Memory B cell (primary cell): ENCODE measurements at regions not wholly inside any gene's neighbourhood (a gene's known extent, or its start where the extent isn't known, plus 50 kb on each side); places are given as distances from the start of the nearest gene placed in this dataset.

Experiments
- ATAC-seq: fragments of 150-1000 bp; cut with Tn5 transposase; 2 replicates; pipeline ENCODE4 v1.10.0; 2021; ENCODE audit warnings: low read depth, mild to moderate bottlenecking, moderate library complexity
- DNase-seq, 2 donors: peaks; one replicate each; pipeline ENCODE4 v3.0.0; 2022; ENCODE audit warnings: low spot score in 2 of 2
- H3K27ac Mint-ChIP-seq: one replicate; pipeline ENCODE4 v1.8.0; 2022; ENCODE audit warnings: mild to moderate bottlenecking, moderate library complexity, mixed read lengths
- H3K27me3 Mint-ChIP-seq: one replicate; pipeline ENCODE4 v1.8.0; 2022; ENCODE audit warnings: mixed read lengths
- H3K36me3 Mint-ChIP-seq: one replicate; pipeline ENCODE4 v1.8.0; 2022; ENCODE audit warnings: mild to moderate bottlenecking, mixed read lengths
- H3K4me1 Mint-ChIP-seq: one replicate; pipeline ENCODE4 v1.8.0; 2022; ENCODE audit warnings: mixed read lengths
- H3K4me3 Mint-ChIP-seq: one replicate; pipeline ENCODE4 v1.8.0; 2022; ENCODE audit warnings: mild to moderate bottlenecking, moderate library complexity, mixed read lengths
- H3K9me3 Mint-ChIP-seq: one replicate; pipeline ENCODE4 v1.8.0; 2022; ENCODE audit warnings: mixed read lengths

- H3K4me1 Mint-ChIP-seq, result no peaks in the 10 kb centered on the region
- H3K4me3 Mint-ChIP-seq, result no peak overlapping the region
- ATAC-seq (no peak), DNase-seq (no peak)
- no peaks in the 10 kb centered on the region for H3K36me3 Mint-ChIP-seq
- no peaks in the 10 kb centered on the region for H3K9me3 Mint-ChIP-seq
- H3K27me3 Mint-ChIP-seq, result peaks cover 8% of the 10 kb centered on the region
- no peak overlapping the region for H3K27ac Mint-ChIP-seq
Observed at GRCh38 chr22:27050771-27051170, 393.4 kb downstream of the MIAT start.

GRCh38 chr22:27051407-27051806, 394.0 kb downstream of the MIAT start:
- ATAC-seq, result no peak
- H3K27ac Mint-ChIP-seq, result no peak overlapping the region
- H3K4me1 Mint-ChIP-seq, result no peaks in the 10 kb centered on the region
- no peaks in the 10 kb centered on the region for H3K36me3 Mint-ChIP-seq
- H3K27me3 Mint-ChIP-seq, result peaks cover 8% of the 10 kb centered on the region
- no peak overlapping the region for H3K4me3 Mint-ChIP-seq
- DNase-seq, result no peak
- H3K9me3 Mint-ChIP-seq, result no peaks in the 10 kb centered on the region

DNA sequence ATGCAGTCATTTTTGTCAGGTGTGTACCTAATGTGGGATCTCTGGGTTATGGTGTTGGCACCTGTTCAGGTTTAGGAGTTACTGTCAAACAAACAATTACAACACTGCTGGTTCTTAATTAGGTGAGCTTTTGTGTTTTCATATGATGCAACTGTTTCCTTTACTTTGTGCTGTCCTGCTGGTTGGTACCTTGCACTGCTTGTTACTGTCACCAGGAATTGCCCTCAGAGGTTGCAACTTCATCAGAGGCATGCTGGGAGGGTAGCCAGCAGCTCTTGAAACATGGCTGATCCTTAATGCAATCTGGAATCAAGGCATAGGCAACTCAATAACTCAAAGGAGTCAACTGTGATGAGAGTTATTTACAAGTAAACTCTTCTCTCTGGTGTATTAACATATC, 400.3 kb downstream of the MIAT start:
- DNase-seq, result no peak
- H3K27me3 Mint-ChIP-seq, result peaks cover 7% of the 10 kb centered on the region
- H3K4me3 Mint-ChIP-seq, result no peak overlapping the region
- H3K36me3 Mint-ChIP-seq, result no peaks in the 10 kb centered on the region
- no peak overlapping the region for H3K27ac Mint-ChIP-seq
- H3K4me1 Mint-ChIP-seq, result no peaks in the 10 kb centered on the region
- peaks cover 2% of the 10 kb centered on the region for H3K9me3 Mint-ChIP-seq
- no peak for ATAC-seq

GRCh38 chr22:27060190-27060589, 402.8 kb downstream of the MIAT start:
- peaks cover 8% of the 10 kb centered on the region for H3K27me3 Mint-ChIP-seq
- H3K4me3 Mint-ChIP-seq, result no peak overlapping the region
- H3K27ac Mint-ChIP-seq, result no peak overlapping the region
- H3K4me1 Mint-ChIP-seq, result no peaks in the 10 kb centered on the region
- no peaks in the 10 kb centered on the region for H3K36me3 Mint-ChIP-seq
- ATAC-seq, result no peak
- H3K9me3 Mint-ChIP-seq, result peaks cover 2% of the 10 kb centered on the region
- no peak for DNase-seq

DNA sequence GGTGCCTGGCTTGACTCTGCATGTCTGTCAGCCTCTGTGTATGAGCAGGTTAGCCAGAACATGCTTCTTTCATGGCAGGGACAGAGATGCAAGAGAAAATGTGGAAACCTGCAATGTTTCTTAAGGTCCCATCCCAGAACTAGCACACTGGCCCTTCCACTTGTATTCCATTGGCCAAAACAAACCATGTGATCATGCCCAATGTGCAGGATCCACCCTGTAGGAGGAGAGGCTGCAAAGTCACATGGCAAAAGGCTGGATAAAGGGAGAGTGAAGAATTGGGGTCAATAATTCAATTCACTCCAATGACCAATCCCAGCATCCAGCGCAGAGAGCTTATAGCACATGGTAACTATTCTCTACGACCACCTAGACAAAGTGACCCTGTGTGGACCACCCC, 405.5 kb downstream of the MIAT start:
- Mint-ChIP-seq H3K27me3 (peaks cover 10% of the 10 kb centered on the region), H3K9me3 (peaks cover 4% of the 10 kb centered on the region), H3K4me3 (no peak overlapping the region), H3K4me1 (no peaks in the 10 kb centered on the region), H3K36me3 (no peaks in the 10 kb centered on the region), H3K27ac (no peak overlapping the region)
- no peak for ATAC-seq
- DNase-seq, result no peak

GRCh38 chr22:27063406-27063805, 406.0 kb downstream of the MIAT start:
- ATAC-seq (no peak), DNase-seq (no peak)
- H3K4me3 Mint-ChIP-seq, result no peak overlapping the region
- peaks cover 4% of the 10 kb centered on the region for H3K9me3 Mint-ChIP-seq
- H3K4me1 Mint-ChIP-seq, result no peaks in the 10 kb centered on the region
- H3K36me3 Mint-ChIP-seq, result no peaks in the 10 kb centered on the region
- H3K27me3 Mint-ChIP-seq, result peaks cover 10% of the 10 kb centered on the region
- H3K27ac Mint-ChIP-seq, result no peak overlapping the region

DNA sequence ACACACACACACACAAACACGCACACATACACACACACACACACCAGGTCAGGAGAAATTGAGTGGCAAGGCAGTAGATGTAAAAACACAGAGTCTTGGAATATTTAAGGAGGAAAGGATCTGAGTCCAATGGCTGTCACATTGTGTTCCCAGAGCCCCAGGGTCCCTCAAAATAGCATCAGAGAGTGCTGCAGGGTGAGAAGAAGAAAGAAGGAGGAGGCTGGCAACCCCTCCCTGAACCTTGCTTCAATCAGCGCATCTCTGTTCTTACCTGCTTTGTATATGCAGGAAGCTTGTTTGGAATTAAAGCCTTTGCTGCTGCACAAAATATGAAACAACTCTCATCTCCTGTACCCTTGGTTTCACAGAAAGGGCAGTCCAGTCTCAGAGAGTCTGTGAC, 406.5 kb downstream of the MIAT start:
- H3K27ac Mint-ChIP-seq, result no peak overlapping the region
- no peaks in the 10 kb centered on the region for H3K36me3 Mint-ChIP-seq
- H3K27me3 Mint-ChIP-seq, result peaks cover 10% of the 10 kb centered on the region
- no peaks in the 10 kb centered on the region for H3K4me1 Mint-ChIP-seq
- peaks cover 4% of the 10 kb centered on the region for H3K9me3 Mint-ChIP-seq
- ATAC-seq (no peak), DNase-seq (no peak)
- H3K4me3 Mint-ChIP-seq, result no peak overlapping the region

DNA sequence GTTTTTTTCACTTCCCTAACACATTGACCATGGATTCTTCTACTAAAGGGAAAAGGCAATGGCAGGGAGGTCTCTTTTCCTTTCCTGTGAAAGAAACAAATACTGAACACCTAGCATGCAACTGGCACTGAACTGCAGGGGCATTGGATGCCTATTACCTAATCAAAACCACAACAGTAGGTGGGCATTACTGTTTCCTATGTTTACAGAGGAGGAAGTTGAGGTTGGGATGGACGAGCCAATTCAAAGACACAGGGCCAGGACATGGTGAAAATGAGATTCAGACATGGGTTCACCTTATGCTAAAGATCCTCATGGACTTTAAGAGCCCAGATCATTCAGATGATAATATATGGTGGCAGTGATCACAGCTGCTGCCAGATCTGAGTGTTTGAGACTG, 407.0 kb downstream of the MIAT start:
- peaks cover 10% of the 10 kb centered on the region for H3K27me3 Mint-ChIP-seq
- H3K4me1 Mint-ChIP-seq, result no peaks in the 10 kb centered on the region
- no peak overlapping the region for H3K27ac Mint-ChIP-seq
- H3K9me3 Mint-ChIP-seq, result peaks cover 4% of the 10 kb centered on the region
- no peaks in the 10 kb centered on the region for H3K36me3 Mint-ChIP-seq
- no peak overlapping the region for H3K4me3 Mint-ChIP-seq
- DNase-seq, result no peak
- ATAC-seq, result no peak

DNA sequence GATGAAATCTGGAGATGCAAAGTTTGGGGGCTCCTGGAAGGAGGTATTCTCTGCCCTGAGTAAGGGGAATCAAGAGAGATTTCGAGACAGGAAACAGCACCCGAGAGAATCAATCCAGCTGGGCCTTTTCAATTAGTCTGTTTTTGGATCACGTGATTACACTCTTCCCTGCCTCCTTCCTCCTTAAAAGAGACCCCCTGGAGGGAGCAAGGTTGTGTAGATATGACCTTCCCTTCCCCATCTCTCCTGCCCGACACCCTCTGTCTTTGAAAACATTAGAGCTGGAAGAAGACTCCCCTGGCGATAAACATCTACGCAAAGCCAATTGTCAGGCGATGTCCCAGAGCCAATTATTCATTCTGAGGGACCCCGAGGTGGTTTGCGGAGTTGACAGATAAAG, 407.9 kb downstream of the MIAT start:
- Mint-ChIP-seq H3K36me3 (no peaks in the 10 kb centered on the region), H3K9me3 (peaks cover 6% of the 10 kb centered on the region), H3K4me3 (no peak overlapping the region), H3K27ac (no peak overlapping the region), H3K27me3 (peaks cover 15% of the 10 kb centered on the region), H3K4me1 (no peaks in the 10 kb centered on the region)
- no peak for ATAC-seq
- DNase-seq, result no peak

- ATAC-seq (no peak), DNase-seq (no peak)
- H3K27me3 Mint-ChIP-seq, result peaks cover 18% of the 10 kb centered on the region
- H3K9me3 Mint-ChIP-seq, result peaks cover 6% of the 10 kb centered on the region
- no peaks in the 10 kb centered on the region for H3K36me3 Mint-ChIP-seq
- H3K4me1 Mint-ChIP-seq, result no peaks in the 10 kb centered on the region
- H3K4me3 Mint-ChIP-seq, result no peak overlapping the region
- H3K27ac Mint-ChIP-seq, result no peak overlapping the region
Observed at GRCh38 chr22:27066856-27067255, 409.5 kb downstream of the MIAT start.

- H3K4me3 Mint-ChIP-seq, result no peak overlapping the region
- no peaks in the 10 kb centered on the region for H3K36me3 Mint-ChIP-seq
- H3K9me3 Mint-ChIP-seq, result peaks cover 7% of the 10 kb centered on the region
- DNase-seq, result no peak
- no peaks in the 10 kb centered on the region for H3K4me1 Mint-ChIP-seq
- no peak for ATAC-seq
- H3K27ac Mint-ChIP-seq, result no peak overlapping the region
- peaks cover 15% of the 10 kb centered on the region for H3K27me3 Mint-ChIP-seq
Observed at GRCh38 chr22:27068121-27068520, 410.7 kb downstream of the MIAT start.

- Mint-ChIP-seq H3K9me3 (peaks cover 12% of the 10 kb centered on the region), H3K36me3 (no peaks in the 10 kb centered on the region), H3K27ac (no peak overlapping the region), H3K27me3 (peaks cover 19% of the 10 kb centered on the region), H3K4me3 (no peak overlapping the region), H3K4me1 (peaks cover 2% of the 10 kb centered on the region)
- DNase-seq (no peak), ATAC-seq (no peak)
Observed at GRCh38 chr22:27070594-27070993, 413.2 kb downstream of the MIAT start.

GRCh38 chr22:27073601-27074425, 416.4 kb downstream of the MIAT start:
- H3K27me3 Mint-ChIP-seq, result peaks cover 14% of the 10 kb centered on the region
- no peak overlapping the region for H3K4me3 Mint-ChIP-seq
- H3K9me3 Mint-ChIP-seq, result peaks cover 11% of the 10 kb centered on the region
- H3K27ac Mint-ChIP-seq, result no peak overlapping the region
- ATAC-seq (no peak), DNase-seq (no peak)
- peaks cover 4% of the 10 kb centered on the region for H3K4me1 Mint-ChIP-seq
- no peaks in the 10 kb centered on the region for H3K36me3 Mint-ChIP-seq

GRCh38 chr22:27075028-27075678, 417.8 kb downstream of the MIAT start:
- DNase-seq (no peak), ATAC-seq (no peak)
- H3K9me3 Mint-ChIP-seq, result peaks cover 9% of the 10 kb centered on the region

GRCh38 chr22:27075891-27076290, 418.5 kb downstream of the MIAT start:
- ATAC-seq (no peak), DNase-seq (no peak)
- Mint-ChIP-seq H3K36me3 (no peaks in the 10 kb centered on the region), H3K27ac (no peak overlapping the region), H3K9me3 (peaks cover 9% of the 10 kb centered on the region), H3K4me3 (no peak overlapping the region), H3K4me1 (peaks cover 4% of the 10 kb centered on the region), H3K27me3 (peaks cover 11% of the 10 kb centered on the region)

More at GRCh38 chr22:27075028-27075678, 417.8 kb downstream of the MIAT start:
- peaks cover 4% of the 10 kb centered on the region for H3K4me1 Mint-ChIP-seq
- H3K36me3 Mint-ChIP-seq, result no peaks in the 10 kb centered on the region
- no peak overlapping the region for H3K27ac Mint-ChIP-seq
- no peak overlapping the region for H3K4me3 Mint-ChIP-seq
- H3K27me3 Mint-ChIP-seq, result peaks cover 10% of the 10 kb centered on the region
